Keratinocyte (primary cell): ENCODE measurements at regions not wholly inside any gene's neighbourhood (a gene's known extent, or its start where the extent isn't known, plus 50 kb on each side); places are given as distances from the start of the nearest gene placed in this dataset.

Source experiments
- DNase-seq: peaks from one replicate; pipeline ENCODE4 v3.0.0-alpha.2; 2011; ENCODE audit warnings: low read depth, missing footprints, low spot score
- FAIRE-seq: peaks from 2 replicates; lab custom pipeline; 2011; peaks lifted over from hg19 to GRCh38; lab: Jason Lieb, UNC
- H2AFZ ChIP-seq: 2 replicates; pipeline ENCODE4 v1.6.0; 2012; ENCODE audit warnings: low read length, control low read depth, inconsistent platforms; ENCODE audit not compliant: control insufficient read depth
- H3K27ac ChIP-seq: 2 replicates; pipeline ENCODE4 v1.5.1; 2011; ENCODE audit warnings: low read length; ENCODE audit not compliant: control insufficient read depth, insufficient read depth
- H3K27me3 ChIP-seq: 3 replicates; pipeline ENCODE4 v1.6.0; 2011; ENCODE audit warnings: low read length; ENCODE audit not compliant: control insufficient read depth, insufficient read depth; ENCODE audit errors: extremely low read depth
- H3K36me3 ChIP-seq, 2 experiments: 2 replicates in 1 of 2; 3 replicates in 1 of 2; pipeline ENCODE4 v1.5.1; 2011; ENCODE audit warnings: low read length in 2 of 2, mild to moderate bottlenecking in 1 of 2; ENCODE audit not compliant: control insufficient read depth in 2 of 2, insufficient read depth in 2 of 2; ENCODE audit errors: extremely low read depth in 1 of 2
- H3K4me1 ChIP-seq: 3 replicates; pipeline ENCODE4 v1.5.1; 2011; ENCODE audit warnings: low read length; ENCODE audit not compliant: control insufficient read depth, insufficient read depth; ENCODE audit errors: extremely low read depth
- H3K4me2 ChIP-seq: 3 replicates; pipeline ENCODE4 v1.6.0; 2011; ENCODE audit warnings: low read depth, low read length; ENCODE audit not compliant: control insufficient read depth, insufficient read depth; ENCODE audit errors: extremely low read depth
- H3K4me3 ChIP-seq, 3 experiments: fragments of 200-600 bp in 1 of 3; sonication (generic) in 1 of 3; 2 replicates in 2 of 3; 3 replicates in 1 of 3; pipeline ENCODE4 v1.5.1; 2011 to 2016; ENCODE audit warnings: low read length in 3 of 3, mild to moderate bottlenecking in 3 of 3, control low read depth in 2 of 3, inconsistent platforms in 1 of 3, low read depth in 1 of 3, mixed read lengths in 1 of 3, mixed run types in 1 of 3, moderate library complexity in 1 of 3; ENCODE audit not compliant: control insufficient read depth in 2 of 3, insufficient read depth in 2 of 3; ENCODE audit errors: extremely low read depth in 1 of 3
- H3K79me2 ChIP-seq: 2 replicates; pipeline ENCODE4 v1.6.0; 2012; ENCODE audit warnings: low read length; ENCODE audit not compliant: control insufficient read depth, insufficient read depth
- H3K9ac ChIP-seq: 3 replicates; pipeline ENCODE4 v1.6.0; 2011; ENCODE audit warnings: low read length; ENCODE audit not compliant: control insufficient read depth, insufficient read depth; ENCODE audit errors: extremely low read depth
- H3K9me1 ChIP-seq: 3 replicates; pipeline ENCODE4 v1.6.0; 2011; ENCODE audit warnings: low read length; ENCODE audit not compliant: control insufficient read depth, insufficient read depth; ENCODE audit errors: extremely low read depth
- H3K9me3 ChIP-seq: 2 replicates; pipeline ENCODE4 v1.5.1; 2012; ENCODE audit warnings: low read depth, low read length; ENCODE audit not compliant: control insufficient read depth
- H4K20me1 ChIP-seq: 3 replicates; pipeline ENCODE4 v1.6.0; 2011; ENCODE audit warnings: low read length; ENCODE audit not compliant: control insufficient read depth, insufficient read depth; ENCODE audit errors: extremely low read depth
- CTCF ChIP-seq, 3 experiments: IDR thresholded peaks in 1 of 3; conservative IDR thresholded peaks in 1 of 3; optimal IDR thresholded peaks in 1 of 3; 2 replicates in 2 of 3; 3 replicates in 1 of 3; pipeline versions ENCODE3 to v1.5.1; 2011; ENCODE audit warnings: low read length in 3 of 3, mild to moderate bottlenecking in 3 of 3, moderate library complexity in 2 of 3, control low read depth in 1 of 3, inconsistent platforms in 1 of 3; ENCODE audit not compliant: insufficient read depth in 2 of 3; ENCODE audit errors: extremely low read depth in 1 of 3
- EZH2 ChIP-seq: IDR thresholded peaks from one replicate; pipeline ENCODE4 v1.6.1; 2012; ENCODE audit warnings: inconsistent platforms, mild to moderate bottlenecking, low read length, moderate library complexity
- dilution Hi-C: fragments of 300-500 bp; cut with MboI; formaldehyde crosslinking; loops from one replicate; pipeline ENCODE4 v1.7.0; 2020; ENCODE audit warnings: low sequenced_read_pairs; ENCODE audit not compliant: extremely low pct_ligation_motif_present

GRCh38 chr14:89678768-89679167, 261.7 kb upstream of the FOXN3 start:
- no peak for TF ChIP-seq CTCF (optimal IDR thresholded peaks at IDR 0.05 in 1 of 3, IDR thresholded peaks at IDR 0.05 in 1 of 3, conservative IDR thresholded peaks at IDR 0.05 in 1 of 3; ENCODE audit: extremely low read depth in 1 of 3, insufficient read depth in 2 of 3, low read length in 3 of 3)
- no peak for TF ChIP-seq EZH2
- no peaks in the 10 kb centered on the region for H3K27me3 ChIP-seq
- H3K9me3 ChIP-seq = no peaks in the 10 kb centered on the region
- no peak overlapping the region for H3K9ac ChIP-seq
- no peaks in the 10 kb centered on the region for H3K79me2 ChIP-seq
- H4K20me1 ChIP-seq = no peaks in the 10 kb centered on the region
- no peak overlapping the region for H2AFZ ChIP-seq
- H3K4me2 ChIP-seq = no peak overlapping the region
- FAIRE-seq = no peak
- DNase-seq = no peak
- no peaks in the 10 kb centered on the region for H3K36me3 ChIP-seq
- no peak overlapping the region for H3K4me3 ChIP-seq
- dilution Hi-C loops = no loop called here
- no peaks in the 10 kb centered on the region for H3K4me1 ChIP-seq
- H3K9me1 ChIP-seq = no peaks in the 10 kb centered on the region
- H3K27ac ChIP-seq = no peak overlapping the region

- Histone ChIP-seq H4K20me1 (no peaks in the 10 kb centered on the region), H3K27ac (no peak overlapping the region), H3K4me1 (no peaks in the 10 kb centered on the region), H3K79me2 (no peaks in the 10 kb centered on the region), H3K27me3 (no peaks in the 10 kb centered on the region), H3K9me1 (no peaks in the 10 kb centered on the region), H3K9ac (no peak overlapping the region), H2AFZ (no peak overlapping the region), H3K36me3 (no peaks in the 10 kb centered on the region), H3K4me3 (no peak overlapping the region), H3K9me3 (no peaks in the 10 kb centered on the region), H3K4me2 (no peak overlapping the region)
- TF ChIP-seq EZH2 (no peak), CTCF (optimal IDR thresholded peaks at IDR 0.05 in 1 of 3, IDR thresholded peaks at IDR 0.05 in 1 of 3, conservative IDR thresholded peaks at IDR 0.05 in 1 of 3; ENCODE audit: extremely low read depth in 1 of 3, insufficient read depth in 2 of 3, low read length in 3 of 3) (no peak)
- DNase-seq (no peak), FAIRE-seq (no peak)
- dilution Hi-C loops = no loop called here
Measured at GRCh38 chr14:89675590-89675989, 258.6 kb upstream of the FOXN3 start.
